ENCODE measurements at regions not wholly inside any gene's neighbourhood (a gene's known extent, or its start where the extent isn't known, plus 50 kb on each side); places are given as distances from the start of the nearest gene placed in this dataset.

DNA sequence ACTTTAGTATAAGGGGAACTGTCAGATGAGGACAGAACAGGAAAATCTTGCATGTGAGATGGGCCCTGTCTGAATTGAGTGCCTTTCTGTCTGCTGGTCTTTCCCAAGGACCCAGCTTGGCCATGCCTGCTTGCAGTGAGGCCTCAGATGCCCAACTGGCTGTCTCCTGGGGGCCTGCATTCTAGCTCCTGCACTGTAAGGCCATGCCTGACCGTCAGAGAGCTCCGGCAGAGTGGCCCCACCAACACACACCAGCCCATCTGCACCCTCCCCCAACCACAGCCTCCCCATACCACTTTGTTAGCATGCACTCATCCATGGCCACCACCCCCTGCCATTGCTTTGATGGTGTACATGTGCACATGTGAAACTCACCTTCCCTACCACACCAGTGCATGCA lies 190.4 kb upstream of the RPRM start:
- TF ChIP-seq, protein P1, sequence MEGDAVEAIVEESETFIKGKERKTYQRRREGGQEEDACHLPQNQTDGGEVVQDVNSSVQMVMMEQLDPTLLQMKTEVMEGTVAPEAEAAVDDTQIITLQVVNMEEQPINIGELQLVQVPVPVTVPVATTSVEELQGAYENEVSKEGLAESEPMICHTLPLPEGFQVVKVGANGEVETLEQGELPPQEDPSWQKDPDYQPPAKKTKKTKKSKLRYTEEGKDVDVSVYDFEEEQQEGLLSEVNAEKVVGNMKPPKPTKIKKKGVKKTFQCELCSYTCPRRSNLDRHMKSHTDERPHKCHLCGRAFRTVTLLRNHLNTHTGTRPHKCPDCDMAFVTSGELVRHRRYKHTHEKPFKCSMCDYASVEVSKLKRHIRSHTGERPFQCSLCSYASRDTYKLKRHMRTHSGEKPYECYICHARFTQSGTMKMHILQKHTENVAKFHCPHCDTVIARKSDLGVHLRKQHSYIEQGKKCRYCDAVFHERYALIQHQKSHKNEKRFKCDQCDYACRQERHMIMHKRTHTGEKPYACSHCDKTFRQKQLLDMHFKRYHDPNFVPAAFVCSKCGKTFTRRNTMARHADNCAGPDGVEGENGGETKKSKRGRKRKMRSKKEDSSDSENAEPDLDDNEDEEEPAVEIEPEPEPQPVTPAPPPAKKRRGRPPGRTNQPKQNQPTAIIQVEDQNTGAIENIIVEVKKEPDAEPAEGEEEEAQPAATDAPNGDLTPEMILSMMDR (IDR thresholded peaks at IDR 0.05; ENCODE audit: low read depth, low read length, missing control alignments), result no peak
- H3K4me3 ChIP-seq (ENCODE audit: low read depth, low read length), result no peak overlapping the region
- in situ Hi-C loops (cut with HindIII; ENCODE audit: low sequenced_read_pairs), result no loop called here
- no peak for DNase-seq (ENCODE audit: low read depth)

DNA sequence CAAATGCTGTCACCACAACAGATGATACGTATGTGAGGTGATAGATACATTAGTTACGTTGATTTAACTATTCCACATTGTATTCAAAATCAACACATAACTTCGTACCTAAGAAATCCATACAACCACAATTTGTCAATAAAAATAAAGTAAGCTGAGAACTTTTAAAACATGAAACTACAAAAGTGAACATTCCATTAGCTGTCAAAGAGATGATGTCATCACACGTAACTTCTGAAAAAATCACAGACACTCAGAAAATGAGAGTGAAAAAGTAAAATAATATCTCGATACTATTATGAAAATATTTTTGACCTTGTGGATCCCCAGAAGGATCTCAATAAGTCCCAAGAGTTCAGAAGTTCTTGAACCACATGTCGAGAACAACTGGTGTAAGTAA lies 161.6 kb upstream of the GALNT13 start:
- H3K4me3 ChIP-seq (ENCODE audit: low read depth, low read length), result no peak overlapping the region
- DNase-seq (ENCODE audit: low read depth), result no peak
- in situ Hi-C loops (cut with HindIII; ENCODE audit: low sequenced_read_pairs), result no loop called here
- TF ChIP-seq, protein P1 (IDR thresholded peaks at IDR 0.05; ENCODE audit: low read depth, low read length, missing control alignments), result no peak

DNA sequence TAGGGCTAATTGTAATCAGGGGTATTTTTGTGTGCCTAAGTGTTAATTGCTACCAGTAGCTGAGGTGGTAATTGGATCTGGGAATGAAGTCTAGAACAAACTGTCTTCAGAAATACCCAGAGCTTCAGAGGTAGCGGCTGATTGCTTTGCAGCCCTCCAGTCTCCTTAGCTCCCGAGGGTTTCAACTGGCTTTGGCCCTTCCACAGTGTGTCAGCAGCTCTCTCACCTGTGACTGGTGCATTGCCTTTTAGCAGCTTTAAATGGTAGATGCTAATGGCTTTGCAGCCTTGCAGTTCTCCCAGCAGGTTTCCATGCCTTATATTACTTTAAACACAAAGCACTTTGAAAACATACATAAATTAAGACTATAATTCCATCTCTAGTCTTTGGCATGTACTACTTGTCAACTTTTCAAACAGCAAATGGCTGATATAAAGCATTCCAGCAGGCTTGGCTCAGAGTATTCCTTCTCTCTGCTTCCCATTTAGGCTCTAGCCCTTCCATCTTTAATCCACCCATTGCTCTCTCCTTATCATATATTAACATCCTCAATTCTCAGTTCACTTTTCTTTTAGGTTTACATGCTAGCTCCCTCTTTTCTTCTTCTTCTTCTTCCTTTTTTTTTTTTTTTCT lies 156.4 kb upstream of the GALNT13 start:
- no peak for DNase-seq (ENCODE audit: low read depth)
- no peak overlapping the region for H3K4me3 ChIP-seq (ENCODE audit: low read depth, low read length)
- in situ Hi-C loops (cut with HindIII; ENCODE audit: low sequenced_read_pairs), result no loop called here
- TF ChIP-seq, protein P1 (IDR thresholded peaks at IDR 0.05; ENCODE audit: low read depth, low read length, missing control alignments), result no peak

DNA sequence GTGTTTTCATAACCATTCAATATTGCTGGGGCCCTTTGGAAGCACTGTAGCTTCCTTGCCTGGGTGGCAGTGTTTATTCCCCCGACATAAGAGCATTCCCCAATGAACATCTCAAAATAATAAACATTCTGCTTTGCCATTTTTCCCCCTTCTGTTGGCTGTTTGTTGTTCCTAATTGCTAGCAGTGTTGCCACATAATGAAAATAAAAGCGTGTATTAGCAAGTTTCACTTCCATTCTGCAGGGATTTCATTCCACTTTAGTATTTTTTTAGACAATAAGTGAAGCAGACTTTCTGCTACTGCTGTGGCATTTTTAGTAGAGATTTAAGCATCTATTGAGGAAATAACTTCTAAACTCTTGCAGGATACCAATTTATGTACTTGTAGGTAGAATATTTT lies 154.7 kb upstream of the GALNT13 start:
- no peak for DNase-seq (ENCODE audit: low read depth)
- no peak overlapping the region for H3K4me3 ChIP-seq (ENCODE audit: low read depth, low read length)
- TF ChIP-seq, protein P1 (IDR thresholded peaks at IDR 0.05; ENCODE audit: low read depth, low read length, missing control alignments), result no peak
- in situ Hi-C loops (cut with HindIII; ENCODE audit: low sequenced_read_pairs), result no loop called here

DNA sequence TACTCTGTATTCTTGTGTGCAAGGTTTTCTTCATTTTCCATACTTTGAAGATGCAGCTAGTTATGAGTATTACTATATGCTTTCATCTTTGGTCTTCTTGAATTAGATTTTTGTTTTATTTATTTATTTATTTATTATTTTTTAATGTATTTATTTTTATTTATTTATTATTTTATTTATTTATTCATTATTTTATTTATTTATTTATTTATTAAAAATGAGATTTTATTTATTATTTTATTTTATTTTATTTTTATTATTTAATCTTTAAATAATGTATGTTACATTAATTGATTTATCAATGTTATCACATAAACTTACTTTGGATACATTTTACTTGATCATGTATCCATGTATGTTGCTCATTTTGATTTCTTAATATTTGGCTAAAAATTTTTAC lies 132.3 kb upstream of the GALNT13 start:
- TF ChIP-seq, protein P1 (IDR thresholded peaks at IDR 0.05; ENCODE audit: low read depth, low read length, missing control alignments), result no peak
- in situ Hi-C loops (cut with HindIII; ENCODE audit: low sequenced_read_pairs), result no loop called here
- H3K4me3 ChIP-seq (ENCODE audit: low read depth, low read length), result no peak overlapping the region
- no peak for DNase-seq (ENCODE audit: low read depth)

DNA sequence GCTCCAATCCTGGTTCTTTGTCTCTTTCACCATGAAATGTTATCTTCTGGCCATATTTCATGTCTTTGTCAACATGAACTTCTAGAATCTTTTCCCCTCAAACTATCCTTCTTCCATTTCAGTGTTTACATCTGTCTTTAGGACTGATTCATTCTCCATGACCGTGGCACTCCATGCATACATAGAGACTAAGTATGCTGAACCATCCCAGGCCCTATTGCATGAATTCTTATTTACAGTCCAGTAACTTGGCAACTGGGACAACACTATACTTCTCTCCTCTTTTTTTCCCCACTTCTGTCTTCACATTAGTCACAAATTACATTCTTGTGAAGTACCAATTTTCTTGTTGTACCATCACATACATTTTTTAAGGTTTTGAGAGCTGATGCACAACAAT lies 109.8 kb upstream of the GALNT13 start:
- no peak overlapping the region for H3K4me3 ChIP-seq (ENCODE audit: low read depth, low read length)
- DNase-seq (ENCODE audit: low read depth), result no peak
- in situ Hi-C loops (cut with HindIII; ENCODE audit: low sequenced_read_pairs), result no loop called here
- TF ChIP-seq, protein P1 (IDR thresholded peaks at IDR 0.05; ENCODE audit: low read depth, low read length, missing control alignments), result no peak

Data from astrocyte of the cerebellum (primary cell).